HG03066 (cell line): ENCODE measurements at regions not wholly inside any gene's neighbourhood (a gene's known extent, or its start where the extent isn't known, plus 50 kb on each side); places are given as distances from the start of the nearest gene placed in this dataset.
A peak's percentile ranks its signal among the peaks of the same experiment; 100 is the strongest.
"Not testable (repeated sequence)": the region's sequence is repeated elsewhere in the genome, so short reads cannot be mapped to it uniquely, and the experiment has no call there.

Source experiments
- ATAC-seq: cut with Tn5 transposase; IDR thresholded peaks from one replicate; pipeline ENCODE4 v1.9.1; 2021; ENCODE audit warnings: low read depth; ENCODE audit not compliant: unreplicated experiment

- no peak for ATAC-seq
Measured at GRCh38 chr15:53223815-53224214, 433.7 kb upstream of the ONECUT1 start.

- no peak for ATAC-seq
Measured at GRCh38 chr15:53218666-53219580, 428.8 kb upstream of the ONECUT1 start.

GRCh38 chr15:53216036-53216435, 425.9 kb upstream of the ONECUT1 start:
- ATAC-seq: no peak

- ATAC-seq: no peak
Measured at GRCh38 chr15:53213336-53213735, 423.2 kb upstream of the ONECUT1 start.

DNA sequence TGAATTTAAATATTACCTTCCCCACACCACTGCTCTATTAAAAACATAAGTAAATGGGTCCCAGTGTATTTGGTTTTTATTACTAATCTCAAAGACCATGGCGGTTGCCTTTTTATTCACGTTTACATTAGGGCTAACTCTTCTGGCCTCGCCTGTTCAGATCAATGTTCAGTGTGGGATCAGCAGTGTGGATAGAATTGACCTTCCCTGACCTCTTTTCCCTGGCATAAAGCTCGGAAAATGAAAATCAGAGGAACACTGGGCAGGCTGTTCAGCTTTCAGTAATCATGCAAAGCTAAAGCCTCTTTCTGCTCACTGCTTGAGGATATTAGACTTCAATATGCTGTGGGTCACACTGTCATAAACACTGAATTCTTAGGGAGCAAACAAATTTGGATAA, 422.6 kb upstream of the ONECUT1 start:
- no peak for ATAC-seq

GRCh38 chr15:53210653-53211052, 420.5 kb upstream of the ONECUT1 start:
- ATAC-seq: no peak

- ATAC-seq: no peak
Measured at GRCh38 chr15:53209396-53210042, 419.4 kb upstream of the ONECUT1 start.

- ATAC-seq: no peak
Measured at GRCh38 chr15:53208751-53209150, 418.6 kb upstream of the ONECUT1 start.

GRCh38 chr15:53203454-53203853, 413.3 kb upstream of the ONECUT1 start:
- ATAC-seq: no peak

DNA sequence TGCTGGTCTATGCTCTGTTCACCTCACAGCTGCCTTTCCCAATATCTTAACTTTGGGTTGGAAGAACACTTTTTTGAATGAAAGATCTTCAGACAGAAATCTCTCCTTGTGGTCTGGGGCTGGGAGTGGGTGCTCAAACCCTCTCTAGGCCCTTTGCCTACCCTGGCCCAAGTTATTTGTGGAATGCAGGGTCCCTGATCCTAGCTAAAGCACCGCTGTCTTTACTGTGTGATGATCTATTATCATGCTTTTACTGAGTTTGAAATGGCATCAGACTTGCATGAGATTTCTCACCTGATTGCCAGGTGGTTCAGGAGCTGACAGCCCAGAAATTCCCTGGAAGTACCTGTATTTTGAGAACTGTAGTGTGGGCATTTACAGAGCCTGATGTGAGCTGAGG, 412.7 kb upstream of the ONECUT1 start:
- ATAC-seq: no peak

DNA sequence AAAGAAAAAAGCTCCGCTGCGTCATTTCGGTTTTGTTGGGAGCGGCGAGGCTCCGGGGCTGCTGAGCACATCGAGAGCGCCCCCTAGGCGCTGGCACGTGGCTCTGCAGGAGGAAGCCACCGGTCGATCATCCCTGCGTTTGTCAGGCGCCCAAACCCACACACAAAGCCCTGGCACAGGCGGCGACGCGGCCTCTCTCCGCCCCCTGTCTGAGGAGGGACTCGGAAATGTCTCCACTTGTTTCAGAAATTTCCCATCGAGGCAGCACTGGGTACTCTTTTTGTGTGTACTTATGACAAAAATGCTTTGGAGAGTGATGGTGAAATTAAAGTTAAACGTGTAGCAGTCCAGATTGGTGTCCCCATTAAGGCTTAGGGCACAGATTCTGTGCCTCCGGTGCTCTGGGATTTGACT, 407.3 kb upstream of the ONECUT1 start:
- ATAC-seq: peak; percentile 63

DNA sequence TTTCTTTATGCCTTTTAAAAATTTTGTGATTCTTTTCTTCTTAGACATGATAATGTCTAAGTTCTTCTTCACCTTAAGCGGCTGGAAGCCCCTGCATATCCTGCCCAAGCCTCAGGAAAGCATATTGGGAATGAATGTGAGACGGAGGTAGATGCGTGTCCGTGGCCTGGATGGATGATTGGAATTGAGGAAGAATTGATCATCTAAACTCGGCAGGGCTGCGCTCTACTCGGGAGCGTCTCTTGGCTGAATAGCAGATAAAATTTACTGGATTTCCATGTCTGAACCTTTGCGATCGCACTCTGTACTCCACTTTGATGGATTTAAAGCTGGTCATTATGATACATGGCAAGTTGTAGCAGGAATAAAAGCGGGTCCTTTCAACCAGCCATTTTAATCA, 406.7 kb upstream of the ONECUT1 start:
- ATAC-seq: no peak

DNA sequence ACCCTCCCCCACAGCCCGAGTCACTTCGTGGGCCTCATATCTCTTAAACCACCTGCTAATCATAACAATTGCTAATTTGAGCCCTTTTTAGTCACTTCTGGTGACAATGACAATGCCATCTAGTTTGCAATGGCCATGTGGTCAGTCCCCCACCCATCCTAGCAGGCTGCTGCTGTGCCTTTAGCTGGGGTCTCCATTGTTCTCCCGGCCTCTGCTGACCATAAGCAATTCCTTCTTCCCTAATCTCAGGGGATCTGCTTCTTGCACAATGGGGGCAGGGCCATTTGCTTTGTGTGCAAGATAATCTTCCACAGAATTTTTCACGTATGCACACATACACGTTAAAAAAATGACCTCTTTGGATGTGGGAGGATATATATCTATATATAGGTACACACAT, 406.1 kb upstream of the ONECUT1 start:
- ATAC-seq: no peak

DNA sequence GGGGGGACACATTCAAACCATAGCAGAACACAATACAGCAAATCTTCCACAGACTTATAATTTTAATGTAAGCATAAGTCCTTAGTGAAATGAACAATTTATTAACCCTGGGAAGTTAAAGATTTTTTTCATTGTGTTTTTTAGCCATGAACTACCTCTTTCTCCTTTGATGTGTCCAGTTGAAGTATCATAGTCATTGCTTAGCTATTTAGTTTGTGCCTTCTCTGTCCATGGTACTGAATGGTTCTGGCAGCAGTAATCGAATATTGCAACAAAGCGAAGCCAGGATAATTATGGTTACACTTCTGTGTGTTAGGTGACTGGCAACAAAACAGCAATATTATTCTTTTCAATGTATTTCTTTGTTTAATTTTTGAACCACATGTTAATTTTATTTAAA, 403.0 kb upstream of the ONECUT1 start:
- no peak for ATAC-seq

DNA sequence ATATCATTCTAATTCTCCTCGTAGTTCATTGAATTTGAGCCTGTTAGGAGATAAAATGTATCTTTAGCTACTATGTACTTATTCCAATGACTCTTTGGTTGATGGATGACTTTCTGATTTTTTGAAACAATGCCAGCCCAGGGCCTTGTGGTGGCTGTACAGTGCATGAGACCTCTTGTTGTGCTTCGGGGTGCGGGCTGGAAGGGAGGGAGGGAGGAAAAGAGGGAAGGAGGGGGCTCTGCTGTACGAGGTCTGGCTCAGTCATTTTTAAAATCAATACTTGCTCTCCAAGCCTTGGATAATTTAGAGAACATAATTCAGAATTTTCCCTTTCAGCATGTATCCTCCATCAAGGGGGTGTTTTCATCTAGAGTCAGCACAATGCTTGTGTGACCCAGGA, 399.7 kb upstream of the ONECUT1 start:
- no peak for ATAC-seq

- ATAC-seq: not testable (repeated sequence)
Measured at GRCh38 chr15:53183449-53183848, 393.3 kb upstream of the ONECUT1 start.

DNA sequence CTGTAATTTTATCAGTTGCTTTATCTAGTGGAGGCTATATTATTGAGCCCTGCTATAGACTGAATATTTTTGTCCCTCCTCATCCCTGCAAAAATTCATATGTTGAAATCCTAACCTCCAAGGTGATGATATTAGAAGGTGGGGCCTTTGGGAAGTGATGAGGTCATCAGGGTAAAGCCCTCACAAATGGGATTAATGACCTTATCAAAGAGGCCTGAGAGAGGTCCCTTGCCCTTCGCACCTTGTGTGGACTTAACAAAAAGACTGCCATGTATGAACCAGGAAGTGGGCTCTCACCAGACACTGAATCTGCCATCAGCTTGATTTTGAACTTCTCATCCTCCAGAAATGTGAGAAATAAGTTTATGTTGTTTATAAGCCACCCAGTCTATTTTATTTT, 381.4 kb upstream of the ONECUT1 start:
- no peak for ATAC-seq

- ATAC-seq: no peak
Measured at GRCh38 chr15:53166684-53167201, 376.6 kb upstream of the ONECUT1 start.

DNA sequence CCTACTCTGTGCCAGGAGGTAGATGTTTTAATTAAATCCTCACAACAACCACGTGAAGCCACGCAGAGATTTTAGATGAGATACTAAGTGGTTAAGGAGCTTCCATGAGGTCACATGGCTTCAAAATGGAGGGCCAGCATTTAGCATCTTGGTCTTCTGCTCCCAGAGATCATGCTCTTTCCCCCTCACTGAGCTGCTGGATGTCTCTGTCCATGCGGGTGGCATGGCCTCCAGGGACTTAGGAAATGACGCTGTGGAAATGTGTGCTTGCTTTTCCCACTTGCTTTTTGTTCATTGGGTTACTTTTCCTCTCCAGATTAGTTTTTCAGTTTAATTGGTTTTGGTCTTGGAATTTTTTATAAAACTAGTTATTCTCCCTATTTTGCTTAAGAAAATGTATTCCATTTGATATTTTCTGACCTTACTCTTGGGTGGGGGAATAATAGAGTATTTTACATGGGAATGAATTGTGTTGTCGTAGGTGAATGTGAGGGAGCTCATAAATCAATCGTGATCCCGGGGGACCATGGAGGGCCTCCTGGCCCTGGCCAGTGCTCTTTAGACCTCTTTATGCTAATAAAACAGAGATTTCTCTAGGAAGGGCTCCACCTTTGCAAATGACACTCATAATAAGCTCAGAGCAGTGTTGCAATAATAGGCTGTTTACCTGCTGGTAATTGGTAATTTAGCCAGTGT, 376.0 kb upstream of the ONECUT1 start:
- no peak for ATAC-seq

- no peak for ATAC-seq
Measured at GRCh38 chr15:53160092-53160704, 370.1 kb upstream of the ONECUT1 start.

DNA sequence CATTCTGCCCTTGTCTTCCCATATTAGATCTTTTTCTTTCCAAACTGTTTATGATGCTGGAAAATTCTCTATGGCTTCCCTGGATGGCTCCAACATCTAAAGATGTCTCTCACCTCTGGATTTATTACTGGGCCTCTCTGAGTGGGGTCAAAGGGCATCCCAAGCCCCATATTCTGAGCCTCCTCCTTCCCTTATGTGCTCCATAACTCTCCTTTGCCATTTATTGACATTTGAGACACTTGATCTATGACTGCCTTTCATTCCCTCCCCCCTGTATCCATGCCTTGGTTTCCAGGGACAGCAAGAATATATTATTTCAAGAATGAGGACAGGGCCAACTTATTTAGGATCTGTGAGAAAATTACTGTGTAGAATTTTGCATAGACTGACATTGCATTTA, 369.3 kb upstream of the ONECUT1 start:
- no peak for ATAC-seq
